Nephron (organoid): ENCODE measurements at regions not wholly inside any gene's neighbourhood (a gene's known extent, or its start where the extent isn't known, plus 50 kb on each side); places are given as distances from the start of the nearest gene placed in this dataset.
"Not testable (repeated sequence)": the region's sequence is repeated elsewhere in the genome, so short reads cannot be mapped to it uniquely, and the experiment has no call there.

ENCODE experiments used
- H3K27ac Mint-ChIP-seq, 3 experiments: 2 replicates each; pipeline ENCODE4 v1.8.0; 2020; ENCODE audit warnings: mixed read lengths in 3 of 3, mild to moderate bottlenecking in 2 of 3, moderate library complexity in 1 of 3
- H3K27me3 Mint-ChIP-seq: 2 replicates; pipeline ENCODE4 v1.8.0; 2021; ENCODE audit warnings: low read depth, mild to moderate bottlenecking, moderate library complexity, mixed read lengths
- H3K36me3 Mint-ChIP-seq: 2 replicates; pipeline ENCODE4 v1.8.0; 2020; ENCODE audit warnings: low read depth, mixed read lengths
- H3K4me1 Mint-ChIP-seq: 2 replicates; pipeline ENCODE4 v1.8.0; 2020; ENCODE audit warnings: mixed read lengths
- H3K4me3 Mint-ChIP-seq, 3 experiments: 2 replicates each; pipeline ENCODE4 v1.8.0; 2020; ENCODE audit warnings: mild to moderate bottlenecking in 3 of 3, mixed read lengths in 3 of 3, moderate library complexity in 2 of 3
- H3K9me3 Mint-ChIP-seq: 2 replicates; pipeline ENCODE4 v1.8.0; 2020; ENCODE audit warnings: mixed read lengths
- CTCF ChIP-seq, 3 experiments: fragments of 200-600 bp; sonication (generic); IDR thresholded peaks; one replicate each; pipeline ENCODE4 v1.5.0; 2021; ENCODE audit warnings: antibody characterized with exemption in 3 of 3; ENCODE audit not compliant: unreplicated experiment in 3 of 3

- no peak overlapping the region for H3K27ac Mint-ChIP-seq
- H3K9me3 Mint-ChIP-seq: no peaks in the 10 kb centered on the region
- no peaks in the 10 kb centered on the region for H3K36me3 Mint-ChIP-seq
- peaks cover 11% of the 10 kb centered on the region for H3K27me3 Mint-ChIP-seq
- H3K4me3 Mint-ChIP-seq: no peak overlapping the region
- peaks cover 8% of the 10 kb centered on the region for H3K4me1 Mint-ChIP-seq
- TF ChIP-seq CTCF (IDR thresholded peaks at IDR 0.05; ENCODE audit: unreplicated experiment in 3 of 3): no peak
Measured at GRCh38 chr3:43236008-43236407, 50.3 kb upstream of the SNRK start.

GRCh38 chr3:43233062-43233461 is 53.3 kb upstream of the SNRK start:
- Mint-ChIP-seq H3K4me1 (peaks cover 8% of the 10 kb centered on the region), H3K36me3 (no peaks in the 10 kb centered on the region), H3K27me3 (peaks cover 14% of the 10 kb centered on the region), H3K9me3 (peaks cover 2% of the 10 kb centered on the region), H3K4me3 (no peak overlapping the region), H3K27ac (no peak overlapping the region)
- no peak for TF ChIP-seq CTCF (IDR thresholded peaks at IDR 0.05; ENCODE audit: unreplicated experiment in 3 of 3)

DNA sequence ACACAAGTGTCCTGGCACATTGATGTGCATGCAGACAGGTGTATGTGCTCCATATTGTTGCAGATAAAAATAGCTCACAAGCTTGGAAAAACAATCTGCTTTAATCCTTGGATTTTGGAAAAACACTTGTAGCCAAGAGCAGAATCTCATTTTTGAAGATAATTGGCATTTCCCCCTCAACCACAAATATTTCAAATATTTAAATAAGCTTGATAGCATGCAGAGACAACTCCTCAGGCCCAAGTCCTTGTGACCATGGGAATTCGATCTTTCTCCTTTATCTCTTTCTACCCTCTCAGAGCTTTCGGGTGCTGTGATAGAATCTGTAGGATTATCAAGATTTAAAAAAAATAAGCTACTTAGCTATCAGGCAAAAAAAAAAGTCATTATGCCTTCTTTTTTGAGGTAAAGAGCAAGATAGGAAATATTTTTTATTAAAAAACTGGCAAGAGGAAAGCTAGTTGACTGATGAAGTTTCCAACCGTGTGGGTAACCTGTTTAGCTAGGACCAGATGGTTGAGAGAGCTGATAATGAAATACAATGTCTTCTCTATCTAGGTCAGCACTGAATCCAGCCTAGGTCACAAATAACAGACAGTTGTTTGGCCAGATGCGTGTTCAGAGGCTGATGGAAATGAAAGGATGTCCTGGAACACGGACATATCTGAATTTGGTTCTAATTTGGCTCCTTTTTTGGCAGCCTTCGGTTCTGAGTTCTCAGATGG is 54.9 kb upstream of the SNRK start:
- no peaks in the 10 kb centered on the region for H3K36me3 Mint-ChIP-seq
- peaks cover 14% of the 10 kb centered on the region for H3K27me3 Mint-ChIP-seq
- H3K27ac Mint-ChIP-seq: no peak overlapping the region
- no peak overlapping the region for H3K4me3 Mint-ChIP-seq
- TF ChIP-seq CTCF (IDR thresholded peaks at IDR 0.05; ENCODE audit: unreplicated experiment in 3 of 3): no peak
- H3K4me1 Mint-ChIP-seq: peaks cover 8% of the 10 kb centered on the region
- peaks cover 18% of the 10 kb centered on the region for H3K9me3 Mint-ChIP-seq

GRCh38 chr3:43229865-43230264 is 56.5 kb upstream of the SNRK start:
- H3K27ac Mint-ChIP-seq, H3K36me3 Mint-ChIP-seq, H3K4me1 Mint-ChIP-seq, H3K4me3 Mint-ChIP-seq: not testable (repeated sequence)
- Mint-ChIP-seq H3K27me3 (peaks cover 14% of the 10 kb centered on the region), H3K9me3 (peaks cover 23% of the 10 kb centered on the region)

GRCh38 chr3:43227685-43228084 is 58.7 kb upstream of the SNRK start:
- not testable (repeated sequence) for H3K4me3 Mint-ChIP-seq, H3K4me1 Mint-ChIP-seq, H3K27ac Mint-ChIP-seq, H3K36me3 Mint-ChIP-seq, H3K27me3 Mint-ChIP-seq
- H3K9me3 Mint-ChIP-seq: peaks cover 34% of the 10 kb centered on the region

GRCh38 chr3:43224405-43225073 is 61.8 kb upstream of the SNRK start:
- no peak overlapping the region for H3K4me3 Mint-ChIP-seq
- H3K4me1 Mint-ChIP-seq: no peaks in the 10 kb centered on the region
- peaks cover 7% of the 10 kb centered on the region for H3K36me3 Mint-ChIP-seq
- TF ChIP-seq CTCF (IDR thresholded peaks at IDR 0.05; ENCODE audit: unreplicated experiment in 3 of 3): no peak
- no peak overlapping the region for H3K27ac Mint-ChIP-seq
- peaks cover 43% of the 10 kb centered on the region for H3K9me3 Mint-ChIP-seq
- peaks cover 10% of the 10 kb centered on the region for H3K27me3 Mint-ChIP-seq
